Osteocyte (in vitro differentiated cells): ENCODE measurements at regions not wholly inside any gene's neighbourhood (a gene's known extent, or its start where the extent isn't known, plus 50 kb on each side); places are given as distances from the start of the nearest gene placed in this dataset.

Experiments
- DNase-seq: peaks from one replicate; pipeline ENCODE4 v3.0.0; 2021; ENCODE audit warnings: mixed read lengths; ENCODE audit not compliant: unreplicated experiment; ENCODE audit errors: extremely low spot score
- H3K27ac Mint-ChIP-seq: one replicate; pipeline ENCODE4 v1.8.0; 2021; ENCODE audit warnings: mild to moderate bottlenecking, mixed read lengths; ENCODE audit not compliant: unreplicated experiment
- H3K27me3 Mint-ChIP-seq: one replicate; pipeline ENCODE4 v1.8.0; 2021; ENCODE audit warnings: mixed read lengths; ENCODE audit not compliant: unreplicated experiment
- H3K36me3 Mint-ChIP-seq: one replicate; pipeline ENCODE4 v1.8.0; 2021; ENCODE audit warnings: mixed read lengths; ENCODE audit not compliant: unreplicated experiment
- H3K4me1 Mint-ChIP-seq: one replicate; pipeline ENCODE4 v1.8.0; 2021; ENCODE audit warnings: mixed read lengths; ENCODE audit not compliant: unreplicated experiment
- H3K4me3 Mint-ChIP-seq: one replicate; pipeline ENCODE4 v1.8.0; 2021; ENCODE audit warnings: mild to moderate bottlenecking, moderate library complexity, mixed read lengths; ENCODE audit not compliant: unreplicated experiment
- H3K9me3 Mint-ChIP-seq: one replicate; pipeline ENCODE4 v1.8.0; 2021; ENCODE audit warnings: mixed read lengths; ENCODE audit not compliant: unreplicated experiment
- CTCF ChIP-seq: fragments of 200-600 bp; sonication (generic); IDR thresholded peaks from 2 replicates; pipeline ENCODE4 v1.5.0; 2021; ENCODE audit warnings: antibody characterized with exemption, mild to moderate bottlenecking, moderate library complexity

GRCh38 chr15:70447928-70448698, 315.2 kb downstream of the UACA start:
- no peak for DNase-seq
- Mint-ChIP-seq H3K36me3 (no peaks in the 10 kb centered on the region), H3K4me3 (no peak overlapping the region), H3K27ac (no peak overlapping the region), H3K9me3 (no peaks in the 10 kb centered on the region), H3K4me1 (no peaks in the 10 kb centered on the region), H3K27me3 (peaks cover 75% of the 10 kb centered on the region)
- no peak for TF ChIP-seq CTCF

GRCh38 chr15:70447521-70447920, 315.8 kb downstream of the UACA start:
- Mint-ChIP-seq H3K4me3 (no peak overlapping the region), H3K27ac (no peak overlapping the region), H3K4me1 (no peaks in the 10 kb centered on the region), H3K9me3 (no peaks in the 10 kb centered on the region), H3K27me3 (peaks cover 78% of the 10 kb centered on the region), H3K36me3 (no peaks in the 10 kb centered on the region)
- TF ChIP-seq CTCF = no peak
- DNase-seq = no peak

GRCh38 chr15:70447081-70447480, 316.3 kb downstream of the UACA start:
- Mint-ChIP-seq H3K36me3 (no peaks in the 10 kb centered on the region), H3K9me3 (no peaks in the 10 kb centered on the region), H3K27me3 (peaks cover 78% of the 10 kb centered on the region), H3K4me3 (no peak overlapping the region), H3K27ac (no peak overlapping the region), H3K4me1 (no peaks in the 10 kb centered on the region)
- no peak for DNase-seq
- TF ChIP-seq CTCF = no peak

GRCh38 chr15:70443486-70444273, 319.7 kb downstream of the UACA start:
- TF ChIP-seq CTCF = no peak
- no peak overlapping the region for H3K4me3 Mint-ChIP-seq
- H3K27me3 Mint-ChIP-seq = peaks cover 80% of the 10 kb centered on the region
- H3K4me1 Mint-ChIP-seq = no peaks in the 10 kb centered on the region
- H3K27ac Mint-ChIP-seq = no peak overlapping the region
- H3K9me3 Mint-ChIP-seq = no peaks in the 10 kb centered on the region
- H3K36me3 Mint-ChIP-seq = no peaks in the 10 kb centered on the region
- DNase-seq = no peak

- DNase-seq = no peak
Observed at GRCh38 chr15:70442616-70443321, 320.6 kb downstream of the UACA start.

More at GRCh38 chr15:70442616-70443321, 320.6 kb downstream of the UACA start:
- no peaks in the 10 kb centered on the region for H3K36me3 Mint-ChIP-seq
- no peak overlapping the region for H3K4me3 Mint-ChIP-seq
- H3K27me3 Mint-ChIP-seq = peaks cover 75% of the 10 kb centered on the region
- no peaks in the 10 kb centered on the region for H3K4me1 Mint-ChIP-seq
- TF ChIP-seq CTCF = no peak
- H3K27ac Mint-ChIP-seq = no peak overlapping the region
- no peaks in the 10 kb centered on the region for H3K9me3 Mint-ChIP-seq
